NCI-H524 (cell line): ENCODE measurements at regions not wholly inside any gene's neighbourhood (a gene's known extent, or its start where the extent isn't known, plus 50 kb on each side); places are given as distances from the start of the nearest gene placed in this dataset.
"Not testable (repeated sequence)": the region's sequence is repeated elsewhere in the genome, so short reads cannot be mapped to it uniquely, and the experiment has no call there.

Experiments
- DNase-seq, 2 experiments: peaks; one replicate each; lab custom pipeline; 2025; lab: John Stamatoyannopoulos, UW

- peak in 1 of 2 experiments; percentile 25 for DNase-seq
Observed at GRCh38 chr1:78297836-78298235, 192.9 kb upstream of the PTGFR start.

DNA sequence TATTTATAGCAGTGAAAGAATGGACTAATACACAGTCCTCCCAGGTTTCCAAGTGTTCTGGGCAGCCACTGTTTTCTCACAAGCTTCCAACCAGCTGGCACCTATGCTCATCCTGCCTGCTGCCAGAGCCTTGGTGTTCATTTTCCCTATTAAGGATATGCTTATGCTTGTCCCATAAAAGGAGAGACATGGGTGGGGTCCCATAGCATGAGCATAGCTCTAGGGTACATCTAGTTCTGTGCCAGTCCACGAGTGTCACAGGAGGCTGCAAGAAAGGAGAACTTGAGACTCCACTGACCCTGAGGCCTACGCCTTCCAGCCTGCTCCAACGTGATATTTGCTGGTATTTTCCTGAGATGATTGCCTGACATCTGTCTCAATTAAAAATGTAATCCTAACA, 192.4 kb upstream of the PTGFR start:
- peak in 1 of 2 experiments; percentile 3 for DNase-seq

- no peak for DNase-seq
Observed at GRCh38 chr1:78301141-78301540, 189.6 kb upstream of the PTGFR start.

- no peak for DNase-seq
Observed at GRCh38 chr1:78303620-78304019, 187.2 kb upstream of the PTGFR start.

DNA sequence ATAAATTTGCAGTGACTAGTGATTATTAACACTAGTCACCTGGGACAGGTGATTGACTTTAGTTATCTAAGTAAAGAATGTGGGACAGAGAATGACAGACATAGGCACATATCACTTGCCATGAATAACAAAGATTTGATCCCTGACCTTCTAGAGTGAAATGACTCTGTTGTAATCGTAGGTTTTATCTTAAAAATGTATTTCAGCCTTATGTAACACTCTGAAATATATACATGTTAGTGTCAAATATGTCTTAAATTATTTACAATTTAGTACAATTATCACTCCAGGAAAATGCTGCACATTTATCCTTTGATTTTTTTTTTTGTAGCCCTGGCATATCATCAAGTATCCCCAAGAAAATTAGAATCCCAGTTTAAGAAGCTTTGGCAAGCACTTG, 186.4 kb upstream of the PTGFR start:
- DNase-seq = no peak

DNA sequence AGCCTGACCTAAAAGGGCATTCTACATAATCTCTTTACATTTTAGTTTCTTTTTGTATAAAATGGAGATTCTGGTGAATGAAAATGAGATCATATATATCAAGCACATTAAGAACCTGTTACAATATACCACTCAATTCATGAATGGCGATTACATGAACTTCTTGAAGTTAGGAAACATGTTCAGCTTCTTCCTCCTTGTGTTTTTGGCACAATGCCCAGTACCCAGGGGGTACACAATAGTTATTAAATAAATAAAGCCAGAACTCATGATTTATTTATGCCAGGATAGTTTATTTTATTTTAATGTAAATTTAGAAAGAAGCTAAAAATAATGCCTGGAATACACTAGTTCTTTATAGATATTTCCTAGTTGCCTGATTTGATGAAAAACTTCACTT, 186.0 kb upstream of the PTGFR start:
- no peak for DNase-seq

- DNase-seq = not testable (repeated sequence)
Observed at GRCh38 chr1:78310261-78310660, 180.5 kb upstream of the PTGFR start.

DNA sequence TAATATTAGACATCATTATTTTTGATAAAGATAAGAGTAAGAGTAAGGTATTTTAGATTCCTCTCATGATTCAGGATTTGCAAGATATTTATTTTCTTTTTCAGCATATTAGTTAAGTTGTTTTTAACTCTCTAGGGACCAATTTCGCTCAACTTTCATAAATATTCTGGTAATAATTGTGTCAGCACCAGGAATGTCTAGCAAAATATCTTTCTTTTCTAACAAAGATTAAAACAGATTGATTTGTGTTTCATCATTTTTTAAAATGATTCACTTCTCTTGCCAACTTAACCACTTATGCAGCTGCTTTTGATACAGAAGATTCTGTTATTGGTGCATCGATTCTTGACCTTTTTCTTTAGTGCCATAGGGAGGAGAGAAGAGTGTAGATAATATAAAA, 172.8 kb upstream of the PTGFR start:
- DNase-seq = no peak

DNA sequence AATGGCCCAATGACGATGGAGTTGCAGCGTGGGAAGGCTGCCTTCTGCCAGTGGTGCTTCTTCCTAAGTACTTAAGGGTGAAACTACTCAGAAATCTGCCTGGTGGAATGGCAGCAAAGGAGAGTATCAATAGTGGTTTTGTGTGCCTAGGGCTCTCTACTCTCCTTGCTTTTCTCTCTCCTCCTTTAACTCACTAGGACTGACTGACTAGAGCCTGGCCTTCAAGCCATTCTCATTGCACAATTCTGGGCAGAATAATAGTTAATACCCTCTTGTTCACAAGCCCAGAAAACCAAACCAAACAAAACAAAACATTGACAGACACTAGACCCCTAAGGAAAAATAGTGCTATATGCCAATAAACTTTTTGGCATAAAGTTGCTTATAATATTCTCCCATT, 171.2 kb upstream of the PTGFR start:
- DNase-seq = no peak

GRCh38 chr1:78322928-78323680, 167.7 kb upstream of the PTGFR start:
- DNase-seq = no peak

DNA sequence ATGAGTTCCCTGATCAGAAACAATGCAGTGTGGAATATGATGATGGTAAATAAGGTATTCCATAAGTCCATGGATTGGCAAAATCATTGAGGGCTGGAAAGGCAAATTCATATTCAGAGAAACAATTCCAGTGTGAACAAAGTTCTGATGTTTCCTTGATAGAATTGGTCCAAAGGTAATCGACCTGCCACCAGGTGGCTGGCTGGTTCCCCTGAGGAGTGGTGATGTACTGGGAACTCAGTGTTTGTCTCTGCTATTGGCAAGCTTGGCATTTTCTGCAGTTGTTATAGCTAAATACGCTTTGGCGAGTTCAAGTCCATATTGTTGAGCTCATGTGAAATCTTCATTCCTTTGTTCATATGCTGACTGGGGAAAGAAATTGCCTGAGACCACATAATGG, 165.5 kb upstream of the PTGFR start:
- no peak for DNase-seq

GRCh38 chr1:78329475-78329874, 161.3 kb upstream of the PTGFR start:
- no peak for DNase-seq

- no peak for DNase-seq
Observed at GRCh38 chr1:78331799-78332198, 159.0 kb upstream of the PTGFR start.

DNA sequence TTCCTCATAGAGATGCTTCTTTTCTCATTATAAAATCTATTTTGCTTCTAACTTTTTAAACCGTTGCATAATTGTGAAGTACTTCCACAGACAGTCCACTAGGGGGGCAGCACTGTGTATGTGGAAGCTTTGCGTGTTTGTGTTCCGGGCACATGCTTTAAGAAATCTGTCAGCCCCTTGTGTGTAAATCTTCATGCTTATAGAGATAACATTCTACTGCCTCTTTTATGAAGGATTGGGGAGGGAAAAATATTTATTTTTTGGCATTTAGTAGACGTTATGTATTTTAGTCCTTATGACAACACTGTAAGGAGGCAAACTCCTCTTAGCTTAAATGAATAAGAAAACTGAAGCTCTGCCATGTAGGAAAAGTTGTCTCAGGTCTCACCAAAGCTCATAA, 157.3 kb upstream of the PTGFR start:
- DNase-seq = peak in 1 of 2 experiments; percentile 7

GRCh38 chr1:78334114-78334513, 156.7 kb upstream of the PTGFR start:
- no peak for DNase-seq

DNA sequence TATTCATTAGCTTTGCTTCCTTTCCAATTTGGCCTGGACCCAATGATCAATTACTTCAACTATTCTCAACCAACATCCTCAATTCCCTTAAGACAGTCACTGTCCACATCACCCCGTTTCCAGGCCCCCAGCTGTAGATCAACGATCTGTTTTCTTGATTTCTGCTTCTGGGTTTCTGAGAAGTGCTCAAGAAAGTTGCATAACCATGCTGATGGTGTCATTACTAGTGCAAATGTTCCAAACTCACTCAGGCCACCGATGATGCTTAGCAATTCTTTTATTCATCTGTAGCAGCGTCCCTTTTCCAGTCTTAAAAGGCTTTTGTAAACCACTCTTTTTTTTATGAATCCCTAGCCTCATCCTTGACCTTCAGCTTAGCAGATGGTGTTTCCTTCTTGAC, 155.8 kb upstream of the PTGFR start:
- DNase-seq = no peak

DNA sequence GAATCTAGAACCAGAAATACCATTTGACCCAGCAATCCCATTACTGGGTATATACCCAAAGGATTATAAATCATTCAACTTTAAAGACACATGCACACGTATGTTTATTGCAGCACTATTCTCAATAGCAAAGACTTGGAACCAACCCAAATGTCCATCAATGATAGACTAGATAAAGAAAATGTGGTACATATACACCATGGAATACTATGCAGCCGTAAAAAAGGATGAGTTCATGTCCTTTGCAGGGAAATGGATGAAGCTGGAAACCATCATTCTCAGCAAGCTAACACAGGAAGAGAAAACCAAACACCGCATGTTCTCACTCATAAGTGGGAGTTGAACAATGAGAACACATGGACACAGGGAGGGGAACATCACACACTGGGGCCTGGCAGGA, 154.0 kb upstream of the PTGFR start:
- not testable (repeated sequence) for DNase-seq

- DNase-seq = no peak
Observed at GRCh38 chr1:78339490-78339889, 151.3 kb upstream of the PTGFR start.

DNA sequence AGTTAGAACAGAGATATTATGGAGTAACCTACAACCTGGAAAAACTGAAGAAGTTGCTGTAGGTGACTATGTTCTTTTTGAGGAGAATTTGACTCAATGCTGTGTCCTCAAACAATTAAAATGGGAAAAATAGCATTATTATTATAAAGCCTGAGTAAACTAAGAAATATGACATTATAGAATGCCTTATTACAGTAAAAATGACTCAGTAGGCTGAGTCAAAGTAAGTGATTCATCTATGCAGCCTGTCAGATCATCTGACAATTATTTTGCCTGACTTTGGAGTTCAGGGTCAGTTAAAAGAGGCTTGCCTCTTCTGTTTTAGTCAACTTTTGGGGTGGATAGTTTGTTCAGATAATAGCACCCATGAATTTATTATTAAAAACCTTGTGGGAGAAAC, 150.8 kb upstream of the PTGFR start:
- no peak for DNase-seq

DNA sequence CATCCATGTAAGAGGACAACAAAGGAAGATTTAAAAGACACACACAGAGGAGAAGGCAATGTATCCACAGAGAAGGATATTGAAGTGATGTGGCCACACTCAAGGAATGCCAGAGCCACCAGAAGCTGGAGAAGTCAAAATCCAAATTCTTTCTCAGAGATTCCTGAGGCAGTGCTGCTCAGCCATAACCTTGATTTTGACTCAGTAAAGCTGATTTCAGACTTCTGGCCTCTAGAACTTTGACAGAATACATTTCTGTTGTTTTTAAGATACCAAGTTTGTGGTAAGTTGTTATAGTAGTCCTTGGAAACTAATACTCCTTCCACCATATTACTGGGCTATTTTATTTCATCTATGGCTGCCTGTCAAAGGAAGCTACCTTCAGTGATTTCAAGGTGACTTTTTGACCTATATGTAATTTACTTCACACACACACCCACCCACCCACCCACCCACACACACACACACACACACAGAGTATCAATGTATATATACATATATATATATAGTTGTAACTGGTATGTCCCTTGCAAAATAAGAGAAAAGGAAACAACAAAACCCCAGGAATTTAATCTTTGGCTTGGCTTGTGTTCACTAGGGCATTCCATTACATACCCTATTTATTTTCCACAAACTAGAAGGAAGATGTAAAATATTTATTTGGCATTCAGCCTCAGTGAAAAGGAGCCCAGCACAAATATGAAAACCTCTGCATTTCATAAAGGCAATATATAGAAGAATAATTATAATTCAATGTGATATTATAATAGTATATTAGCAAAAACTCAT, 142.1 kb upstream of the PTGFR start:
- no peak for DNase-seq

- no peak for DNase-seq
Observed at GRCh38 chr1:78351551-78352216, 139.1 kb upstream of the PTGFR start.

DNA sequence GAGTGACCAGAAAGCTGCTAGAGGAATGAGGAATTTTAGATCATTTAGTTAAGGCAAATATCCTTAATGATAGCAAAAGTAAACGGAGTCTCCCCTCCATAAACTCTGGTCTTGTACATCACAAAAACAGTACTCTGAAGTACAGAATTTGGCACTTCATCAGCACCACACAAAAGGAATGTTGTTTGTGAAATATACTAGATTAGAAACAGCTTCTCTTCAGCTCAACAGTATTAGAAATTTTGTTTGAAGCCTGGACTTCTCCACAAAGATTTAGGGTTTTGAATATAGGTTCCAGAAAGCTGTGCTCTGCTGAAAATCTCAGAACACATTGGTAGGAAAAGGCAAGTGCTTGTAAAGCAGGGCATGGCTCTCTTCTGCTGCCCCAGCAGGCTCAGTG, 135.1 kb upstream of the PTGFR start:
- no peak for DNase-seq

DNA sequence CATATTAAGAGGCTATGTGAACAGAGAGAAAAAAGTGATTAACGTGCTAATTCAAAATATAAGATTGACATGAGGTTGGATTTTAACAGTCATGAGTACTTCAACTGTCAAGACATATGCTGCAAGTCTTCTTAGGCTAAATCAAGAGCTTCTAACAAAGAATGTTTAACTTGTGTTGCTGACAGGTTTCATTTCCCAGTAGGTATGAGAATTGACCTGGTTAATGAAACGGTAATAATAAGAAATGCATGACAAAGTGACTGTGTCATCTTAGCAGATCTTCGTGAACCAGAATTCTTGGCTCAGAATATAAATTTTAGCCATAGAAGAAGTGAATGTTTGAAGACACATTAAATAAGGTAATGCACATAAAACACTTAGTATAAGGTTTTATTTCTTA, 132.6 kb upstream of the PTGFR start:
- DNase-seq = no peak
